Keratinocyte (primary cell): ENCODE measurements at regions not wholly inside any gene's neighbourhood (a gene's known extent, or its start where the extent isn't known, plus 50 kb on each side); places are given as distances from the start of the nearest gene placed in this dataset.

ENCODE experiments used
- DNase-seq: peaks from one replicate; pipeline ENCODE4 v3.0.0-alpha.2; 2011; ENCODE audit warnings: low read depth, missing footprints, low spot score
- FAIRE-seq: peaks from 2 replicates; lab custom pipeline; 2011; peaks lifted over from hg19 to GRCh38; lab: Jason Lieb, UNC
- H2AFZ ChIP-seq: 2 replicates; pipeline ENCODE4 v1.6.0; 2012; ENCODE audit warnings: low read length, control low read depth, inconsistent platforms; ENCODE audit not compliant: control insufficient read depth
- H3K27ac ChIP-seq: 2 replicates; pipeline ENCODE4 v1.5.1; 2011; ENCODE audit warnings: low read length; ENCODE audit not compliant: control insufficient read depth, insufficient read depth
- H3K27me3 ChIP-seq: 3 replicates; pipeline ENCODE4 v1.6.0; 2011; ENCODE audit warnings: low read length; ENCODE audit not compliant: control insufficient read depth, insufficient read depth; ENCODE audit errors: extremely low read depth
- H3K36me3 ChIP-seq, 2 experiments: 2 replicates in 1 of 2; 3 replicates in 1 of 2; pipeline ENCODE4 v1.5.1; 2011; ENCODE audit warnings: low read length in 2 of 2, mild to moderate bottlenecking in 1 of 2; ENCODE audit not compliant: control insufficient read depth in 2 of 2, insufficient read depth in 2 of 2; ENCODE audit errors: extremely low read depth in 1 of 2
- H3K4me1 ChIP-seq: 3 replicates; pipeline ENCODE4 v1.5.1; 2011; ENCODE audit warnings: low read length; ENCODE audit not compliant: control insufficient read depth, insufficient read depth; ENCODE audit errors: extremely low read depth
- H3K4me2 ChIP-seq: 3 replicates; pipeline ENCODE4 v1.6.0; 2011; ENCODE audit warnings: low read depth, low read length; ENCODE audit not compliant: control insufficient read depth, insufficient read depth; ENCODE audit errors: extremely low read depth
- H3K4me3 ChIP-seq, 3 experiments: fragments of 200-600 bp in 1 of 3; sonication (generic) in 1 of 3; 2 replicates in 2 of 3; 3 replicates in 1 of 3; pipeline ENCODE4 v1.5.1; 2011 to 2016; ENCODE audit warnings: low read length in 3 of 3, mild to moderate bottlenecking in 3 of 3, control low read depth in 2 of 3, inconsistent platforms in 1 of 3, low read depth in 1 of 3, mixed read lengths in 1 of 3, mixed run types in 1 of 3, moderate library complexity in 1 of 3; ENCODE audit not compliant: control insufficient read depth in 2 of 3, insufficient read depth in 2 of 3; ENCODE audit errors: extremely low read depth in 1 of 3
- H3K79me2 ChIP-seq: 2 replicates; pipeline ENCODE4 v1.6.0; 2012; ENCODE audit warnings: low read length; ENCODE audit not compliant: control insufficient read depth, insufficient read depth
- H3K9ac ChIP-seq: 3 replicates; pipeline ENCODE4 v1.6.0; 2011; ENCODE audit warnings: low read length; ENCODE audit not compliant: control insufficient read depth, insufficient read depth; ENCODE audit errors: extremely low read depth
- H3K9me1 ChIP-seq: 3 replicates; pipeline ENCODE4 v1.6.0; 2011; ENCODE audit warnings: low read length; ENCODE audit not compliant: control insufficient read depth, insufficient read depth; ENCODE audit errors: extremely low read depth
- H3K9me3 ChIP-seq: 2 replicates; pipeline ENCODE4 v1.5.1; 2012; ENCODE audit warnings: low read depth, low read length; ENCODE audit not compliant: control insufficient read depth
- H4K20me1 ChIP-seq: 3 replicates; pipeline ENCODE4 v1.6.0; 2011; ENCODE audit warnings: low read length; ENCODE audit not compliant: control insufficient read depth, insufficient read depth; ENCODE audit errors: extremely low read depth
- EZH2 ChIP-seq: IDR thresholded peaks from one replicate; pipeline ENCODE4 v1.6.1; 2012; ENCODE audit warnings: inconsistent platforms, mild to moderate bottlenecking, low read length, moderate library complexity
- dilution Hi-C: fragments of 300-500 bp; cut with MboI; formaldehyde crosslinking; loops from one replicate; pipeline ENCODE4 v1.7.0; 2020; ENCODE audit warnings: low sequenced_read_pairs; ENCODE audit not compliant: extremely low pct_ligation_motif_present
- TF ChIP-seq, protein P1 (sequence below), 3 experiments: IDR thresholded peaks in 1 of 3; conservative IDR thresholded peaks in 1 of 3; optimal IDR thresholded peaks in 1 of 3; 2 replicates in 2 of 3; 3 replicates in 1 of 3; pipeline versions ENCODE3 to v1.5.1; 2011; ENCODE audit warnings: low read length in 3 of 3, mild to moderate bottlenecking in 3 of 3, moderate library complexity in 2 of 3, control low read depth in 1 of 3, inconsistent platforms in 1 of 3; ENCODE audit not compliant: insufficient read depth in 2 of 3; ENCODE audit errors: extremely low read depth in 1 of 3

- H3K9me1 ChIP-seq, result no peaks in the 10 kb centered on the region
- peaks cover 10% of the 10 kb centered on the region for H3K4me1 ChIP-seq
- no peak overlapping the region for H3K9ac ChIP-seq
- FAIRE-seq, result peak; percentile 9
- H3K4me3 ChIP-seq, result no peak overlapping the region
- no peak for TF ChIP-seq EZH2
- TF ChIP-seq, protein P1, sequence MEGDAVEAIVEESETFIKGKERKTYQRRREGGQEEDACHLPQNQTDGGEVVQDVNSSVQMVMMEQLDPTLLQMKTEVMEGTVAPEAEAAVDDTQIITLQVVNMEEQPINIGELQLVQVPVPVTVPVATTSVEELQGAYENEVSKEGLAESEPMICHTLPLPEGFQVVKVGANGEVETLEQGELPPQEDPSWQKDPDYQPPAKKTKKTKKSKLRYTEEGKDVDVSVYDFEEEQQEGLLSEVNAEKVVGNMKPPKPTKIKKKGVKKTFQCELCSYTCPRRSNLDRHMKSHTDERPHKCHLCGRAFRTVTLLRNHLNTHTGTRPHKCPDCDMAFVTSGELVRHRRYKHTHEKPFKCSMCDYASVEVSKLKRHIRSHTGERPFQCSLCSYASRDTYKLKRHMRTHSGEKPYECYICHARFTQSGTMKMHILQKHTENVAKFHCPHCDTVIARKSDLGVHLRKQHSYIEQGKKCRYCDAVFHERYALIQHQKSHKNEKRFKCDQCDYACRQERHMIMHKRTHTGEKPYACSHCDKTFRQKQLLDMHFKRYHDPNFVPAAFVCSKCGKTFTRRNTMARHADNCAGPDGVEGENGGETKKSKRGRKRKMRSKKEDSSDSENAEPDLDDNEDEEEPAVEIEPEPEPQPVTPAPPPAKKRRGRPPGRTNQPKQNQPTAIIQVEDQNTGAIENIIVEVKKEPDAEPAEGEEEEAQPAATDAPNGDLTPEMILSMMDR (optimal IDR thresholded peaks at IDR 0.05 in 1 of 3, IDR thresholded peaks at IDR 0.05 in 1 of 3, conservative IDR thresholded peaks at IDR 0.05 in 1 of 3; ENCODE audit: extremely low read depth in 1 of 3, insufficient read depth in 2 of 3, low read length in 3 of 3), result no peak
- dilution Hi-C loops, result no loop called here
- no peaks in the 10 kb centered on the region for H3K9me3 ChIP-seq
- no peak overlapping the region for H3K4me2 ChIP-seq
- DNase-seq, result no peak
- H3K27me3 ChIP-seq, result no peaks in the 10 kb centered on the region
- H4K20me1 ChIP-seq, result no peaks in the 10 kb centered on the region
- no peak overlapping the region for H3K27ac ChIP-seq
- no peak overlapping the region for H2AFZ ChIP-seq
- H3K36me3 ChIP-seq, result no peaks in the 10 kb centered on the region
- no peaks in the 10 kb centered on the region for H3K79me2 ChIP-seq
Measured at GRCh38 chr7:106723398-106723797, 62.4 kb upstream of the CCDC71L start.

GRCh38 chr7:106729720-106730385 lies 68.9 kb upstream of the CCDC71L start:
- H3K9ac ChIP-seq, result no peak overlapping the region
- H3K79me2 ChIP-seq, result no peaks in the 10 kb centered on the region
- H3K27me3 ChIP-seq, result no peaks in the 10 kb centered on the region
- FAIRE-seq (peak; percentile 95), DNase-seq (peak; percentile 77)
- no peaks in the 10 kb centered on the region for H4K20me1 ChIP-seq
- no peaks in the 10 kb centered on the region for H3K9me3 ChIP-seq
- peak overlapping the region; percentile 8 for H3K27ac ChIP-seq
- H3K4me3 ChIP-seq, result no peak overlapping the region
- no peak for TF ChIP-seq EZH2
- TF ChIP-seq, protein P1 (optimal IDR thresholded peaks at IDR 0.05 in 1 of 3, IDR thresholded peaks at IDR 0.05 in 1 of 3, conservative IDR thresholded peaks at IDR 0.05 in 1 of 3; ENCODE audit: extremely low read depth in 1 of 3, insufficient read depth in 2 of 3, low read length in 3 of 3), result no peak
- peak overlapping the region; percentile 8 for H3K4me2 ChIP-seq
- H3K36me3 ChIP-seq, result no peaks in the 10 kb centered on the region
- H3K4me1 ChIP-seq, result peaks cover 14% of the 10 kb centered on the region
- peak overlapping the region; percentile 30 for H2AFZ ChIP-seq
- no peaks in the 10 kb centered on the region for H3K9me1 ChIP-seq
- dilution Hi-C loops, result no loop called here
